ENCODE measurements at regions not wholly inside any gene's neighbourhood (a gene's known extent, or its start where the extent isn't known, plus 50 kb on each side); places are given as distances from the start of the nearest gene placed in this dataset.

DNA sequence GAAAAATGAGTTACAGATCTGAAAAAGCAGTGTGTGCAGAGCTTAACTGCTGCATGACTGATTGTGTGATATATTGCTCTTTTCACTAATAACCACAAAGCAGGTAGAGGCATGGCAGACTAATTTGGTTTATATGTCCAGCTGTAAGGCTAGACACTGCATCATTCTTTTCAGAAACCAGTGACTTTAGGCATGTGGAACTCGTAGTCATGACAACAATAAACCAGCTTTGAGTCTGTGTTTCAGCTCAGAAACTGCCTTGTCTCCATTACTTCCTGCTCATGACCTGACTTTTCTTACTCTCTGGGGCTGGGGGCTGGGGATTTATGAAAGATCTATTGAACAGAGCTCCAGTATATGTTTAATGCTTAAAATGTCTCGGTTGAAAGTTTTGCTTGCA is 146.8 kb upstream of the LRIG3 start:
- no peak overlapping the region for H2AFZ ChIP-seq (ENCODE audit: low read depth, low read length, poor library complexity, severe bottlenecking)
- ATAC-seq (no peak), DNase-seq (ENCODE audit: low read depth, low spot score) (no peak)
- CTCF ChIA-PET, result no interaction called here
- H3K27ac ChIP-seq (ENCODE audit: low read depth, low read length), result no peak overlapping the region
- no peaks in the 10 kb centered on the region for H3K27me3 ChIP-seq (ENCODE audit: insufficient read depth, low read length)
- H4K20me1 ChIP-seq (ENCODE audit: insufficient read depth), result no peaks in the 10 kb centered on the region
- RAD21 ChIA-PET (ENCODE audit: low non-redundant PET in 1 of 2, low total read pairs in 2 of 2, uncharacterized antibody in 2 of 2, unreplicated experiment in 2 of 2), result no interaction called here
- no peak overlapping the region for H3K4me2 ChIP-seq (ENCODE audit: low read length)
- no peaks in the 10 kb centered on the region for H3K9me3 ChIP-seq (ENCODE audit: control insufficient read depth in 1 of 2, insufficient read depth in 1 of 2, low read depth in 1 of 2, low read length in 2 of 2)
- H3K36me3 ChIP-seq (ENCODE audit: control insufficient read depth in 1 of 2, insufficient read depth in 2 of 2, low read length in 2 of 2), result no peaks in the 10 kb centered on the region
- intact Hi-C loops (cut with micrococcal nuclease), result no loop called here
- POLR2A ChIA-PET, result no interaction called here
- no peak overlapping the region for H3K9ac ChIP-seq (ENCODE audit: low read length)
- no peaks in the 10 kb centered on the region for H3K79me2 ChIP-seq (ENCODE audit: insufficient read depth, low read length)
- TF ChIP-seq EZH2 (IDR thresholded peaks at IDR 0.05) (no peak), RAD21 (IDR thresholded peaks at IDR 0.05; ENCODE audit: low read depth) (no peak)
- H3K9me2 ChIP-seq (ENCODE audit: insufficient read depth), result no peaks in the 10 kb centered on the region
- no peak overlapping the region for H3K4me3 ChIP-seq (replicated peaks in 1 of 2; ENCODE audit: low read depth in 1 of 2, low read length in 2 of 2)
- no peaks in the 10 kb centered on the region for H3K4me1 ChIP-seq (ENCODE audit: control insufficient read depth in 1 of 2, insufficient read depth in 2 of 2, low read length in 2 of 2)
- no TSS peak for BruUV-seq (replicated peaks)

DNA sequence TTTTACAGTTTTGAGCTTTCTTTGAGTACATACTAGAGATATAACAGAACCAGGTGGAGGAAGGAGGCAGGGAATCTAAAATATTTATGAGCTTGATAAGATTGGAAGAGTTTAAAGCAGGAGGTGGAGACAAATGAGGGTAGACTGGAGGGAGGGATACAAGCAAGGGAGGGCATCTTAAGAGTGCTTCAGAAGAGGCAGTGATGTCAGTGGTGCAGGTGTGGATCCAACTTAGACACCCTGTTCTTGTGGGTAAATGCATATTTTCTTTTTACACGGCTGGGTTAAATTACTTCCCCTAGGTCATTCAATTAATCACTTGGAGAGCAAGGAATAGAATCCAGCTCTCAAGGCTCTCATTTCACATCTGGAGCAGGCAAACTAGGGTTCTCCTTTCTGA is 146.1 kb upstream of the LRIG3 start:
- no peaks in the 10 kb centered on the region for H3K36me3 ChIP-seq (ENCODE audit: control insufficient read depth in 1 of 2, insufficient read depth in 2 of 2, low read length in 2 of 2)
- TF ChIP-seq CBX3 (IDR thresholded peaks at IDR 0.05; ENCODE audit: low read depth), result no peak
- no peak for TF ChIP-seq EZH2 (IDR thresholded peaks at IDR 0.05)
- no peak for TF ChIP-seq CEBPB (IDR thresholded peaks at IDR 0.05; ENCODE audit: low read depth)
- TF ChIP-seq SP1 (IDR thresholded peaks at IDR 0.05; ENCODE audit: low read depth), result no peak
- TF ChIP-seq POLR2AphosphoS5 (IDR thresholded peaks at IDR 0.05; ENCODE audit: low read depth, low read length), result no peak
- TF ChIP-seq SRF (IDR thresholded peaks at IDR 0.05; ENCODE audit: low read depth), result no peak
- TF ChIP-seq, protein P1, sequence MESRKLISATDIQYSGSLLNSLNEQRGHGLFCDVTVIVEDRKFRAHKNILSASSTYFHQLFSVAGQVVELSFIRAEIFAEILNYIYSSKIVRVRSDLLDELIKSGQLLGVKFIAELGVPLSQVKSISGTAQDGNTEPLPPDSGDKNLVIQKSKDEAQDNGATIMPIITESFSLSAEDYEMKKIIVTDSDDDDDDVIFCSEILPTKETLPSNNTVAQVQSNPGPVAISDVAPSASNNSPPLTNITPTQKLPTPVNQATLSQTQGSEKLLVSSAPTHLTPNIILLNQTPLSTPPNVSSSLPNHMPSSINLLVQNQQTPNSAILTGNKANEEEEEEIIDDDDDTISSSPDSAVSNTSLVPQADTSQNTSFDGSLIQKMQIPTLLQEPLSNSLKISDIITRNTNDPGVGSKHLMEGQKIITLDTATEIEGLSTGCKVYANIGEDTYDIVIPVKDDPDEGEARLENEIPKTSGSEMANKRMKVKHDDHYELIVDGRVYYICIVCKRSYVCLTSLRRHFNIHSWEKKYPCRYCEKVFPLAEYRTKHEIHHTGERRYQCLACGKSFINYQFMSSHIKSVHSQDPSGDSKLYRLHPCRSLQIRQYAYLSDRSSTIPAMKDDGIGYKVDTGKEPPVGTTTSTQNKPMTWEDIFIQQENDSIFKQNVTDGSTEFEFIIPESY (IDR thresholded peaks at IDR 0.05; ENCODE audit: extremely low read depth, insufficient replicate concordance, low read length), result no peak
- TF ChIP-seq JUND (IDR thresholded peaks at IDR 0.05), result no peak
- TF ChIP-seq TCF7L2 (IDR thresholded peaks at IDR 0.05; ENCODE audit: borderline replicate concordance, extremely low read depth, insufficient read depth, insufficient read length), result no peak
- no peak for TF ChIP-seq ZFX (IDR thresholded peaks at IDR 0.05)
- TF ChIP-seq, protein P2, sequence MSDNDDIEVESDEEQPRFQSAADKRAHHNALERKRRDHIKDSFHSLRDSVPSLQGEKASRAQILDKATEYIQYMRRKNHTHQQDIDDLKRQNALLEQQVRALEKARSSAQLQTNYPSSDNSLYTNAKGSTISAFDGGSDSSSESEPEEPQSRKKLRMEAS (IDR thresholded peaks at IDR 0.05), result no peak
- no peak for TF ChIP-seq EZH2phosphoT487 (IDR thresholded peaks at IDR 0.05; ENCODE audit: borderline replicate concordance)
- no peak for TF ChIP-seq FOSL1 (IDR thresholded peaks at IDR 0.05; ENCODE audit: low read depth)
- no peak for TF ChIP-seq YY1 (IDR thresholded peaks at IDR 0.05; ENCODE audit: extremely low read depth, insufficient replicate concordance, low read depth, low read length)
- TF ChIP-seq, protein P3, sequence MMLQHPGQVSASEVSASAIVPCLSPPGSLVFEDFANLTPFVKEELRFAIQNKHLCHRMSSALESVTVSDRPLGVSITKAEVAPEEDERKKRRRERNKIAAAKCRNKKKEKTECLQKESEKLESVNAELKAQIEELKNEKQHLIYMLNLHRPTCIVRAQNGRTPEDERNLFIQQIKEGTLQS (IDR thresholded peaks at IDR 0.05), result no peak
- TF ChIP-seq CTCF (IDR thresholded peaks at IDR 0.05 in 2 of 3, conservative IDR thresholded peaks at IDR 0.05 in 1 of 3; ENCODE audit: borderline replicate concordance in 1 of 3, insufficient read depth in 1 of 3, low read depth in 2 of 3, low read length in 2 of 3), result no peak
- no peak for TF ChIP-seq EGR1 (IDR thresholded peaks at IDR 0.05; ENCODE audit: low read depth)
- POLR2A ChIA-PET, result no interaction called here
- BruUV-seq (replicated peaks), result no TSS peak
- ATAC-seq (no peak), DNase-seq (ENCODE audit: low read depth, low spot score) (no peak)
- no peak overlapping the region for H3K4me2 ChIP-seq (ENCODE audit: low read length)
- H2AFZ ChIP-seq (ENCODE audit: low read depth, low read length, poor library complexity, severe bottlenecking), result no peak overlapping the region
- no peaks in the 10 kb centered on the region for H3K9me2 ChIP-seq (ENCODE audit: insufficient read depth)
- intact Hi-C loops (cut with micrococcal nuclease), result no loop called here
- no peaks in the 10 kb centered on the region for H4K20me1 ChIP-seq (ENCODE audit: insufficient read depth)
- no peaks in the 10 kb centered on the region for H3K4me1 ChIP-seq (ENCODE audit: control insufficient read depth in 1 of 2, insufficient read depth in 2 of 2, low read length in 2 of 2)
- no peak overlapping the region for H3K4me3 ChIP-seq (replicated peaks in 1 of 2; ENCODE audit: low read depth in 1 of 2, low read length in 2 of 2)
- no peaks in the 10 kb centered on the region for H3K79me2 ChIP-seq (ENCODE audit: insufficient read depth, low read length)
- no peaks in the 10 kb centered on the region for H3K9me3 ChIP-seq (ENCODE audit: control insufficient read depth in 1 of 2, insufficient read depth in 1 of 2, low read depth in 1 of 2, low read length in 2 of 2)
- RAD21 ChIA-PET (ENCODE audit: low non-redundant PET in 1 of 2, low total read pairs in 2 of 2, uncharacterized antibody in 2 of 2, unreplicated experiment in 2 of 2), result no interaction called here
- H3K27ac ChIP-seq (ENCODE audit: low read depth, low read length), result no peak overlapping the region
- CTCF ChIA-PET, result no interaction called here
- H3K27me3 ChIP-seq (ENCODE audit: insufficient read depth, low read length), result no peaks in the 10 kb centered on the region
- H3K9ac ChIP-seq (ENCODE audit: low read length), result no peak overlapping the region
